ENCODE measurements at regions not wholly inside any gene's neighbourhood (a gene's known extent, or its start where the extent isn't known, plus 50 kb on each side); places are given as distances from the start of the nearest gene placed in this dataset.

- no peak for TF ChIP-seq CTCF (IDR thresholded peaks at IDR 0.05)
- TF ChIP-seq POLR2A (IDR thresholded peaks at IDR 0.05): no peak
- no peak for TF ChIP-seq POLR2AphosphoS5 (IDR thresholded peaks at IDR 0.05)
- H3K27ac ChIP-seq: no peak overlapping the region
- WGBS: 61% methylated on average over 8 of the region's 8 CpGs
- intact Hi-C loops (cut with DNase I): no loop called here
- no peak overlapping the region for H3K4me3 ChIP-seq
- H3K36me3 ChIP-seq: no peaks in the 10 kb centered on the region
- no peaks in the 10 kb centered on the region for H3K9me3 ChIP-seq
- H3K4me1 ChIP-seq (replicated peaks): no peaks in the 10 kb centered on the region
- no peak for DNase-seq (ENCODE audit: low spot score)
- peaks cover 5% of the 10 kb centered on the region for H3K27me3 ChIP-seq (replicated peaks; ENCODE audit: insufficient read depth)
Observed at GRCh38 chr6:165831812-165832510, 168.9 kb upstream of the PDE10A start.

- H3K4me3 ChIP-seq: no peak overlapping the region
- H3K27me3 ChIP-seq (replicated peaks; ENCODE audit: insufficient read depth): peaks cover 5% of the 10 kb centered on the region
- H3K27ac ChIP-seq: no peak overlapping the region
- intact Hi-C loops (cut with DNase I): no loop called here
- no peaks in the 10 kb centered on the region for H3K9me3 ChIP-seq
- no peak for DNase-seq (ENCODE audit: low spot score)
- no peaks in the 10 kb centered on the region for H3K4me1 ChIP-seq (replicated peaks)
- H3K36me3 ChIP-seq: no peaks in the 10 kb centered on the region
- WGBS: 95% methylated on average over 5 of the region's 5 CpGs
- TF ChIP-seq CTCF (IDR thresholded peaks at IDR 0.05) (no peak), POLR2A (IDR thresholded peaks at IDR 0.05) (no peak), POLR2AphosphoS5 (IDR thresholded peaks at IDR 0.05) (no peak)
Observed at GRCh38 chr6:165830761-165831160, 167.7 kb upstream of the PDE10A start.

GRCh38 chr6:165829376-165829775, 166.3 kb upstream of the PDE10A start:
- Histone ChIP-seq H3K9me3 (no peaks in the 10 kb centered on the region), H3K4me1 (replicated peaks) (no peaks in the 10 kb centered on the region), H3K27ac (no peak overlapping the region), H3K27me3 (replicated peaks; ENCODE audit: insufficient read depth) (peaks cover 5% of the 10 kb centered on the region), H3K36me3 (no peaks in the 10 kb centered on the region), H3K4me3 (no peak overlapping the region)
- WGBS: 95% methylated on average over 6 of the region's 6 CpGs
- no peak for DNase-seq (ENCODE audit: low spot score)
- intact Hi-C loops (cut with DNase I): no loop called here
- no peak for TF ChIP-seq POLR2A (IDR thresholded peaks at IDR 0.05)
- no peak for TF ChIP-seq CTCF (IDR thresholded peaks at IDR 0.05)
- no peak for TF ChIP-seq POLR2AphosphoS5 (IDR thresholded peaks at IDR 0.05)

- Histone ChIP-seq H3K36me3 (no peaks in the 10 kb centered on the region), H3K4me3 (no peak overlapping the region), H3K27ac (no peak overlapping the region), H3K4me1 (replicated peaks) (no peaks in the 10 kb centered on the region), H3K27me3 (replicated peaks; ENCODE audit: insufficient read depth) (peaks cover 5% of the 10 kb centered on the region), H3K9me3 (no peaks in the 10 kb centered on the region)
- no peak for TF ChIP-seq POLR2AphosphoS5 (IDR thresholded peaks at IDR 0.05)
- TF ChIP-seq CTCF (IDR thresholded peaks at IDR 0.05): no peak
- no peak for TF ChIP-seq POLR2A (IDR thresholded peaks at IDR 0.05)
- 94% methylated on average over 19 of the region's 19 CpGs for WGBS
- no peak for DNase-seq (ENCODE audit: low spot score)
- intact Hi-C loops (cut with DNase I): no loop called here
Observed at GRCh38 chr6:165827190-165827518, 164.1 kb upstream of the PDE10A start.

GRCh38 chr6:165826487-165827189, 163.6 kb upstream of the PDE10A start:
- Histone ChIP-seq H3K36me3 (no peaks in the 10 kb centered on the region), H3K27ac (no peak overlapping the region), H3K27me3 (replicated peaks; ENCODE audit: insufficient read depth) (peaks cover 5% of the 10 kb centered on the region), H3K4me1 (replicated peaks) (no peaks in the 10 kb centered on the region), H3K4me3 (no peak overlapping the region), H3K9me3 (no peaks in the 10 kb centered on the region)
- DNase-seq (ENCODE audit: low spot score): no peak
- 93% methylated on average over 32 of the region's 33 CpGs for WGBS
- intact Hi-C loops (cut with DNase I): no loop called here
- TF ChIP-seq POLR2A (IDR thresholded peaks at IDR 0.05) (no peak), CTCF (IDR thresholded peaks at IDR 0.05) (no peak), POLR2AphosphoS5 (IDR thresholded peaks at IDR 0.05) (no peak)

Measured in prostate gland (tissue), 2 donors.